Stimulated activated CD4-positive, alpha-beta T cell treated with anti-CD3 and anti-CD28 coated beads, Interleukin-1b, Interleukin-23, amount 100 ng/mL, for 24 hours (primary cell): ENCODE measurements at regions not wholly inside any gene's neighbourhood (a gene's known extent, or its start where the extent isn't known, plus 50 kb on each side); places are given as distances from the start of the nearest gene placed in this dataset.

Experiments used
- DNase-seq, 4 experiments: peaks; one replicate each; pipeline ENCODE4 v3.0.0-alpha.2; 2020; ENCODE audit warnings: low read depth in 4 of 4, low spot score in 1 of 4

DNA sequence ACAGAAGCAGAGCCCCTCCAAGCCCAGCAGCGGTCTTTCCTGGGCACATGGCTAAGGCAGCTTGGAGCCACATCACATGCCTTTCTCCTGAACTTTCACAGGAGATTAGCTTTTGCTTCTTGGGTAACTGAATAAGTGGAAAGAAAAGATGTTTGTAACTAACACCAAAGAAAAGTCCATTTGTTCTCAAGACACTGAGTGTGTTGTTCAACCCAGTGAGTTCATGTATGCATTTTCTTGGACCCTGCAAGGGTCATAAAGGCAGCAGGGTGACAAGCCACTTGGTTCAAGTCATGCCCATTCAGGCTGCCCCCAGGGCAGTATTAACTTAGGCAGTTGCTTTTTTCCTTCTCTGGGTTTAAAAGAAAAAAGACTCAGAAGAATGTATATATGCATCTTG is 203.4 kb downstream of the FAM76B start:
- DNase-seq: no peak

DNA sequence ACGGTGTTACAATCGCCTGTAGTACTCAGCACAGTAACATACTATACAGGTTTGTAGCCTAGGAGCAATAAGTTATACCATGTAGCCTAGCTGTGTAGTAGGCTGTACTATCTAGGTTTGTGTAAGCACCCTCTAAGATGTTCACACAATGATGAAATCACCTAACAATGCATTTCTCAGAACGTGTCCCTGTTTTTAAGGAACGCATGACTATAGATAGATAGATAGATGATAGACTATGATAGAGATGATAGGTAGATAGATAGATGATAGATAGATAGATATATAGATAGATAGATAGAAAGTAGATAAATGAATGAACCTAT is 203.9 kb downstream of the FAM76B start:
- no peak for DNase-seq

DNA sequence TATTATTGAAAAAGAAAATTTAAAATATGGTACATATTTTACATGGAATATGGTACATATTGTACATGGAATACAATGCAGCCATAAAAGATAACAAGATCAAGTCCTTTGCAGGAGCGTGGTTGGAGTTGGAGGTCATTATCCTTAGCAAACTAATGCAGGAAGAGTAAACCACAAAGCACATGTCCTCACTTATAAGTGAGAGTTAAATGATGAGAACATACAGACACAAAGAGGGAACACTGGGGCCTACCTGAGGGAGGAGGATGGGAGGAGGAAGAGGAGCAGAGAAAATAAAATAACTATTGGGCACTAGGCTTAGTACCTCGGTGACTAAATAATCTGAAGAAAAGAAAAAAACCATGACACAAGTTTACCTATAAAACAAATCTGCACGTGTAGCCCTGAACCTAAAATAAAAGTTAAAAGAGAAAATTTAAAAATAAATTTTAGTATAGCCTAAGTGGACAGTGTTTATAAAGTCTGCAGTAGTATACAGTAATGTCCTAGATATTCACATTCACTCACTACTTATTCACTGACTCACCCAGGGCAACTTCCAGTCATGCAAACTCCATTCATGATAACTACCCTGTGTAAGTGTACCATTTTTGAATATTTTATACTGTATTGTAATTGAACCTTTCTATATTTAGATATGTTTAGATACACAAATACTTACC is 204.4 kb downstream of the FAM76B start:
- DNase-seq: no peak

DNA sequence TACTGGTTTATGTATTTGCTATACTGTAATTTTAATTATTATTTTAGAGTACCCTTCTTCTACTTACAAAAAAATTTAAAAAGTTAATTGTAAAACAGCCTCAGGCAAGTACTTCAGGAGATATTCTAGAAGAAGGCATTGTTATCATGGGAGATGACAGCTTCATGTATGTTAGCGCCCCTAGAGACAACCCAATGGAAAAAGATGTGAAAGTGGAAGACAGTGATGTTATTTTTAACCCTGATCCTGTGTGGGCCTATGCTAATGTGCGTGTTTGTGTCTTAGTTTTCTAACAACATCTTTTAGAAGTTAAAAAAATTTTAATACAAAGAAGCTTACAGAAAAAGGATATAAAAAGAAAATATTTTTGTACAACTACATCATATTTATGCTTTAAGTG is 205.0 kb downstream of the FAM76B start:
- DNase-seq: no peak

DNA sequence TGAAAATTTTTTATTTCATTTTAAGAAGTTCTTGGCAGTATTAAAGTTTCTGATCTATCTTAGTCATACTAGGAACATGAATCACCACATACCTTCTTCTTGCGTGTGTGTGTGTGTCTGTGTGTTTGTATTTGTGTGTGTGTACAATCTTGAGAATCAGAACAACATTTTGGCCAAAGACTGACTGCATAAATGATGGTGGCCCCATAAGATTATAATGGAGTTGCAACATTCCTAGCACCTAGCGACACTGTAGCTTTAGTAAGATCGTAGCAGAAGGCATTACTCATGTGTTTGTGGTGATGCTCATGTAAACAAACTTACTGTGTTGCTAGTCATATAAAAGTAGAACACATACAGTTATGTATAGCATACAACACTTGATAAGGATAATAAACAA is 205.4 kb downstream of the FAM76B start:
- DNase-seq: no peak

DNA sequence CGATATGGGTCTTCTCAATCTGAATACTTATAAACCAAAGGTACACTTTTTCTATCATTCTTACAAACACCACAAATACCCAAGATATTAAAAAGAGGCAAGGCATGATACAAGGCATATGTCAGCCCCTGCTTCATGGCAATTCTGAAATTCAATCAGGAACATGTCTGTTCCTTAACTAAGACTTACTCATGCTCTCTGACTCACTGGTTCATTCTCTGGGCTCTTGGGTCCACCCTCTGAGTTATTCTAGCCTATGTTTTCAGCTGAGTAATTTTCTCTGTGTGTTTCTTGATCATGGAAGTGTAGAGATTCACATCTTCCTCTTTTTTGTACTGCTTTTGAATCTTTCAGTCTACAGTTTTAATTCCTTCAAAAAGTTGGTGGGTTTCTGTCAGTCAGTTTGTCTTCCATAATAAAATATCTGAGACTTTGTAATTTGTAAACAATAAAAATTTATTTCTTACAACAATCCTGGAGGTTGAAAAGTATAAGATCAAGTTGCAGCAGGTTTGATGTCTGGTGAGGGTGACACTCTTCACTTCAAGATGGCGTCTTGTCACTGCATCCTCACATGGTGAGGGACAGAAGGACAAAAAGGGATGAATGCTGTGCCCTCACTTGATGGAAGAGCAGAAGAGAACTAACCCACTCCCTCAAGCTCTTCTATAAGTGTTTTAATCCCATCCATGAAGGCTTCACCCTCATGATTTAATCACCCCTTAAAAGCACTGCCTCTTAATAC is 211.7 kb downstream of the FAM76B start:
- DNase-seq: no peak

DNA sequence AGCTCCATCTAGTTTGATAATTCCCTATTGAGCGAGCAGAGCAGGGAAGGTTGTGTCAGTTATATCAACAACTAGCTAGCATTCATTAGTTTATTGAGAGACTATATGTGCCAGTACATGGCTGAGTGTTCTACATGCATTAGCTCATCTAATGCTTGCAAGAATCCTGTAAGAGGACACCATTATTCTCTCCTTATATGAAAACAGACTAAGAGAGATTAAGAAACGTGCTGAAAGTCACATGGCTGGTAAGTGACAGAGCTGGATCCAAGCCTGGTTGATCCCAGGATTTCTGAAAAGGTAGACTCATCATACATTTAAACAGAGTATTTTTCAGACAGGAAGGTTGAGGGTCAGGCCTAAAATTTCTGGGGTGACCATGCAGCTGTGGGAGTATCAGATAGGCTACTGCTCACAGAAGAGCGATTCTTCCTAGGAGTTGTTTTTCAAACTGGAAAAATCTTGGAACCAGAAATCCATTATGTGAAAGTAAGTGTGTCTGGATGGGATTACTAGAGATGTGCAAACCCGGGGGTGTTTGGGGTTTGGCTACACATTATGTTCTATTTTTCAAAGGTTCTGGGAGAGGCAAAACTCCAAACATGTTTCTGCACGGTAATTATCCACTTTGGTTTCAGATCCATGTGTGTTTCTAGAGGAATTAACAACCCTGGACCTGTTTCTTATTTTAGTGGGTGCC is 213.3 kb downstream of the FAM76B start:
- no peak for DNase-seq

DNA sequence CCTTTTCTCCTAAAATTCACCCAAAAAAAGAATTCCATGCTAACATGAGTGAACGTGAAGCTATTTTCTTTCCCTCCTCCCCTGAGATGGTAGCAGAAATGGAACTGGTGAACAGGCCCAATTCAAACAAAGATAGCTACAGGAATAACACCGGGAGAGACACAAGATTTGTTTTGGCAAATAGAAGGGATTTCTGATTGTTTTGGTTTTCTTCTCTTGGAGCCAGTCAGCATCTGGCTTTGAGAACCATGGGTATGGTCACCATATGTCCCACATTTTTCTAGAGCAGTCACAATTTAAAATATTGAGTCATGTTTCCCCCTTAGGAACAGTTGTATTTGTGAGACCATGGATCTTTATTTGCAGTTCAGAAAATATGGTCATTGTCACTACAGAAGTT is 214.1 kb downstream of the FAM76B start:
- no peak for DNase-seq

DNA sequence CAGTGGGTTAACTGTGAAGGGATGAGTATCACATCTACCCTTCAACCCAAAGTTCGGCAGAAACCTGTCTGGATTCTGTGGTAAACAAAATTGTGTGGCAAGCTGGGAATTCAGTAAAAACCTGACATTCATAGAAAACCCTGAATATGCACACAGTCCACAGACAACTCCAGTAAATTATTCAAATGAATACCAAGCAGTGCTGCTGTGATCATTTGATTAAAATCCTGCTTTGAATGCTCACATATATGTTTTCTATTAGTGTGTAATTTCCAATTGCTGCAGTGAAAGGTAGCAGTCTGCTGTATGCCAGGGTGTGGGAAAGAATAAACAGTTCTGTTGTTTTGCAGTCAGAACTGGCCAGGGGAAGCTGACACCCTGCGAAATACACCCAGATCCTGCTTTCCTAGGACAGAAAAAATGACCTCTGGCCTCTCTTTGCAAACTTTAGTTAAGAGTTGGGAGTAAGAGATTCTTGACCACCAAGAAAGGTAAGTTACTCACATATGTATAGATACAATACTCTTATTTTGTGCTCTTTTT is 217.8 kb downstream of the FAM76B start:
- DNase-seq: no peak

DNA sequence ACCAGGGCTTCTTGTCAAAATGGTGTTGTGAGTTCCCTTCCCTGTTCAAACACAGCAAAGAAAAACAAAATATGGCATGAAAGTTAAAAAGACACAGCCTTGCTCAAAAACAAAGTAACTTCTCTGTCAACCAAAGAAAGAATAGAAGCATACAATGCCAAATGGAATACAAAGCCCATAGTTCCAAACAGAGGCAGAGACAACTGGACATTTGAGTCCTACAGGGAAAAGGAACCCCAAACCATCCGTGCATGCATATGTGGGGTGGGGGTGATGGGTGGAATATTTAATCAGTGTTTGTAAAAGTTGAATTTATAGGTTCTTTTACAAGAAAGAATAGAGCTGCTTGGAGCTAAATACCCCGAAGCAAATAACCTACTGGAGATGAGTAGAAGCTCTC is 218.7 kb downstream of the FAM76B start:
- no peak for DNase-seq

DNA sequence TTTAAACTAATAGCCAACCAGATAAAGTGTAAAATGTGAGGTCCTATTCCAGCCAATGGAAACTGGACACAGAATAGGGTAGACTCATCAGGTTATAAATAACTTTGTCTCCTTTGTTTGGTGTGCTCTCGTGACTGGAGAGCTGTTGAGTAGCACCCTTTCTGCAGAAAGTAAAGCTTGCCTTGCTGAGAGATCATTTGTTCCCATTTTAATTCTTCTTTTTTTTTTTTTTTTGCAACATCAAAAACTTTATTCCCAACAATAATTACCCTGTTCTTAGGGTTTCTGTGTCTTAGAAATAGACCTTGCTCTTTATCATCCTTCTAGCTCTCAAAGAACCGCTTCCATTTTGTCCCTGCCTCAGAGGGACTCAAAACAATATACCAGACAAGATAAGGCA is 220.4 kb downstream of the FAM76B start:
- DNase-seq: no peak

DNA sequence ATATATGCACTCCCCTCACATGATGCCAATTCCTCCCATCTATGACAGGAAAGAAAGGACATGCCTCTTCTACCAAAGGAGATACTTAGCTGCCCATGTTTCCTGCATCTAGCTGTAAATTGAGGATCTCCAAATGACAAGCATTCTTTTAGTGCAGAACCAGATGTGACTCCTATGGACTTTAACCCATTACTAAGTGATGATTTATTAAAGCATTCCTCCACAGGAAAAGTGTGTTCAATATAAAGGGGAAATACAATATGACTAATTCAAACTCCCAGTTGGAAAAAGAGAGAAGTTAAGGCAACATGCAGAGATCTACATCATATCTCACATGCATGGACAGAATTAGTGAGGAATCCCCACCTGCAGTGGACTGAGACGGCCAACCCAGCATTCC is 221.3 kb downstream of the FAM76B start:
- DNase-seq: no peak

DNA sequence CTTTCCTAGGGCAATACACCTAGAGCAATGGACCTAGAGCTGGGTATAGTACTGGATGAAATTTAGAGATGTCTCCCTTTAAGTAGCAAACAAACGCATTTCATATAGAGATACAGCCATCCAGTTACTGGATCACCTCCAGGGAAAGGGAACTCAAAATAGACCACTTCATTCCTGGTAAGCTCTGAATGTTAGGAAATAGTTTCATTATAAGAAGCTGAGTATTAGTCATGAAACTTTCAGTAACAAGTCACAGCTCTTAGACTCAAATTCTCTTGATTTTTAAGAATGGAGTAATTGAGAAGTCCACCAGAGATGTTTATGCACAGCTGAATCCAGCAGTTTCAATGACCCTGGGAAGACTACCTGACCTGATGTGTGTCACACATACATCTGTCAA is 221.9 kb downstream of the FAM76B start:
- DNase-seq: no peak

DNA sequence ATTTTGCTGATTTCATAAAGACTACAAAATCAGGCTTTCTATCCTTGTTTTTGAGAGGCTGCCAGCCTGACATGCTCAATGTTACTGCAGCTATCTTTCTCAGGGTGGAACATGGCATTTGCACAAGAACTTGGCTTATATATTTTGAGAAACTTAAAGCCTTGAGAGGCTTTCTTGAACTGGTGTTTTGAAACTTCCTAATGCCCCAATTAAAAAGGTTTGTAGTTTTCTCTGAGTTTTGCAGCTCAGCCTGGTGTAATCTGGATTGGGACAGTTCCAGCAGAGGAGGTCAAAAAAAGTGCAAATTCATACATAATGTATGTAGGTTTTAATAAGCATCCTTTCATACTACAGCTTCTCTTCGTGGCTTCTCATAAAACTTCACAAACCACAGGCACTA is 223.4 kb downstream of the FAM76B start:
- no peak for DNase-seq

DNA sequence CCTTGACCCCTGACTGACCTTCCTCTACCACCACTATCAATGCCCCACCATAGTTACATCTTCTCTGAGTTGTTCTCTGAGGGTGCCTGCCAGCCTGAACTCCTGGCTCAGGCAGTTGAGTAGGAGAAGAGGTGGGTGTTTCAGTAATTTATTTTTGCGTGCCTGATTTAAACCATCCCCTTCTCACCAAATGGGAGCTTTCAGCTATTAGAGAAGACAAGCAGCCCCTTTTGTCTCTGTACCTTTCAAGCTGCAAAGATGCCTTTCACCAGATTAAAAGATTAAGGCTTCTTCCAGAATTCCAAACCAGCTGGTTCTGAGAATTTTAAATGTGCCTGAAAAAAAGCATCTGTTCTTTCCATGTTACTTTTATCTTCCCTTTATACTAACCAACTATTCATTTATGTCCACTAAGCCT is 223.8 kb downstream of the FAM76B start:
- DNase-seq: no peak

DNA sequence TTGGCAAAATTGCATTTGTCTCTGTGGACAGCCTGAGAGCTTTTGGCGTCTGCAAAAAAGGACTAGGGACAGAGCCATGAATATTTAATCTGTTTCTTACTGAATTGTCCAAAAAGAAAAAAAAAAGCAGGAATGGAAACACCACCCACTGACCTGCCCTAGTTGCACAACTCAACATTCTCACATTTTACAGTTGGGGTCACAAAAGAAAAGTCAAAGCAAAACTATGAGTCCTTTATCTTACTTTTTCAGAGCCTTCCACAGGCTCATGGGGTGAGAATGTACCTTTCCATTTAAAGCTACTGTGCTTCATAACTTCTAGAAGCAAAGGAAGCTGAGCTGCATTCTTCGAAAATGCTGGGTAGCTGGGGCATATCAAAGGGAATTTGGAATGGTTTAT is 225.7 kb downstream of the FAM76B start:
- DNase-seq: no peak

DNA sequence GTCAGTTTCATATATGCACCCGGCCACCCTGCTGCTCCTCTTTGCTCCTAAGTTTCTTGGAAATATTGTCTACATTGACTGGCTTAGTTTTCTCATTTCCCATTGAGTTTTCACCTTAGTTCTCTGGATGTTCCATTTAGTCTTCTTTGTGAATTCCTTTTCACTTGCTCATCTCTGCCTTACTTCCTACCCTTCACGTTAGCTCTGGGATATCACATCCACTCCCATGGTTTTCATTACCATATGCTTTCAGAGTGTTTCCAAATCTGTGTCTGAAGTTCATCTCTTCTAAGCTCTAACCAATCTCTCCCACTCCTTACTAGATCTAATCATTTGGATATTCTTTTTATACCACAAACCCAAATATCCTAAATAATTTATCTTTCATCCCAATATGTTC is 226.4 kb downstream of the FAM76B start:
- no peak for DNase-seq

DNA sequence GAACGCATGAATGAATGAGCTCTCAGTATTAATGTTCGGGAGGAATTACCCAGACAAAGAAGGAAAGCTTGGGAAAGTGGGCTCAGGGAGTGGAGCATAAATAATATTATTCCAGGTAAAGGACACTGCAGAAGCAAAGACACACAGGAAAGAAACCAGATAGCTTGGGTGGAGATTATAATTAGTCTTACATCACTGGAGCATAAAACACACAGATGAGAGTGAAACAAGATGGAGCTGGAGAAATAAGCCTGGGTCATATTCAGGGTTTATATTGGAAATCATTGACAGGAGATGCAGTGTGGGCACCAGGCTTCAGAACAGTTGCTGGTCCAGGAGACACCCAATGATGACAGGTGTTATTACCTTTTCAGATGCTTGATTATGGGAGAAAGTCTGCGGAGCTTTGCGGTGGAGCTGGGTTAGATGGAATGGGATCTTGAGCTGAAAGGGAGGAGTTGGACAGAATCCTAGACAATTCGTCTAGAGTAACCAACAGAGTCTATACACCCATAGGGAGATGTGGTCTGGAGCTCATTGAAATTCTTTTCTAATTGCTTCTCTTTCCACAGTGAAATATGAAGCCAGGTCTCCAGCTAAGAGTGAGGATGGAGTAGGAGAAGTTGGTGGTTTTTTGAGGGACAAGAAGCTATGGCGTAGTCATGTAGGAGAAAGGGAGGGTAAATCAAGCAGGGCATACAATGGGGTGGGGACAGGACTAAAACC is 227.2 kb downstream of the FAM76B start:
- no peak for DNase-seq

DNA sequence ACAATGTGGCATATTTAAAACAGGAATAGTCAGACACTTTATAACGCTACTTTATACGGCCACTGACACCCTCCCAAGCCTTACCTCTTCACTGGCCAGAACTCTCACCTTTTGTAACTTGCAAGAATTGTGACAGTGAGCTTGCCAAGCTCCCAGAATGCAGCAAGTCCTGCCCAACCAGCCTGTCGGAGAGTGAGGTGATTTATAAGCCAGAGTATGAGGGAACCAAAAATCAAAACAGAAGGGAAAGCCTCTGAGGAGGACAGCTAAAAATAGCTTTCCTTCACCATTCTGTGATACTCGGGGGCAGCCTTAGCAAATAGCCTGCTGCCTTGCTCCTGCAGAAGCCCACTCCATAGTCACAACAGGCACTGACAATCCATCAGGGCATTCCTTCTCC is 229.7 kb downstream of the FAM76B start:
- DNase-seq: no peak

DNA sequence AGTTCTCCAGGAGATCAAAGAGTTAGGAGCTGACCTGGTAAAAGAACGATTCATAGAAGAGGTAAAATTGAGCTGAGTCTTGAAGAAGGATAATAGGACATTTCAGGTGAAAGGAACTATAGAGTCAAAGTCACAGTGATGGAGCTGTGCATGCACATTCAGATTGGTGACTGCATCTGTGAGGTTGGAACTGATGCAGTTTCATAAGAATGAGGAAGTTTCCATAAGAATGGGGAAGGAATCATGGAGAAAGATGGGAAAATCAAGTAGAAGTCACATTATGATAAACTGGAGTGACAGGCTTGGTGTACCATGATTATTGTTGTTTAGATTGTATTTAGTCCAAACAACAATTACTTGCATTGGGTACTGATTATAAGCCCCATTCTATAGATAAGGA is 232.2 kb downstream of the FAM76B start:
- DNase-seq: no peak

DNA sequence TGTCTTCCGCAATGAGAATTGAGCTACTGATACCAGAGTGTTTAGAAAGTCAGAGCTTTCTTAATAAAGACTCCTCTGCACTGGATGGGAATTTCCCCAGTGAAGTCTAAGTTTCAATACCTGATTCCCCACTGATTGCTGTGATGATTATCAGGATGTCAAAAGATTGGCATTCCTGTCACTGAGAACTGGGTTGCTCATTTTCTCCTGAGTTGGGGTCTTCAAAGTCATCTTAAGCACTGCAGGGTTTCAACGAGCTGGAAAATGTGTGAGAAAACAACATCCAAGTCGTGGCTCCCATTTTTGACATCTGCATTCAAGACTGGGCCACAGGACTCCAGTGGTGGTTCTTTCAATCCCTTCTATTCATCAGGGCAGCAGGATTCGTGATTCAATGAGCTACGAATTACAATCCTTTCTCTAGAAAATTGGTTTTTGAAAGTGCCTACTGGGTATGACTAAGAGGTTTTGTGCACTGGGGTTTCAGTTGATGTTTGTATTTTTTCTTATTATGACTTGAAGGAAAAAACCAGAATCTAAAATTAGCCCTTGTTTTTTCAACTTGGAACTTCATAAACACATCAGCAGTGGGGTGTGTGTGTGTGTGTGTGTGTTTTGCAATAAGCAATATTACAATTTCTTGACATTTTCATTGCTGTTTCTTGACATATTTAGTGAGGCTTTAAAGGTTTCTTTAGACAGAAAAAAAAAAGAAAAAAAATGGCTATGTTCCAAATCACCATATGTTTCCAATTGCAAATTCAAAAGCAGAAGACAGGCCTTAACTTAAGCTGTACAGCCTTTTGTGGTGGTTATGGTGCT is 233.0 kb downstream of the FAM76B start:
- DNase-seq: no peak
